Astrocyte of the spinal cord (primary cell): ENCODE measurements at regions not wholly inside any gene's neighbourhood (a gene's known extent, or its start where the extent isn't known, plus 50 kb on each side); places are given as distances from the start of the nearest gene placed in this dataset.

ENCODE experiments used
- DNase-seq: peaks from one replicate; pipeline ENCODE4 v3.0.0; 2011; ENCODE audit warnings: low read depth, low spot score
- H3K4me3 ChIP-seq: 2 replicates; pipeline ENCODE4 v1.5.1; 2011; ENCODE audit warnings: low read depth, mild to moderate bottlenecking, low read length, moderate library complexity
- CTCF ChIP-seq: IDR thresholded peaks from 2 replicates; pipeline ENCODE4 v1.5.1; 2012; ENCODE audit warnings: low read depth, mild to moderate bottlenecking, low read length, inconsistent platforms
- in situ Hi-C: cut with HindIII; loops from 2 replicates; pipeline ENCODE4 v1.10.0; 2017; ENCODE audit warnings: low sequenced_read_pairs

GRCh38 chr11:28701760-28702449 is 593.7 kb downstream of the METTL15 start:
- no peak for TF ChIP-seq CTCF
- in situ Hi-C loops, result no loop called here
- peak; percentile 16 for DNase-seq
- H3K4me3 ChIP-seq, result no peak overlapping the region

- no peak for DNase-seq
- in situ Hi-C loops, result no loop called here
- no peak overlapping the region for H3K4me3 ChIP-seq
- no peak for TF ChIP-seq CTCF
Measured at GRCh38 chr11:28699701-28700100, 591.5 kb downstream of the METTL15 start.

GRCh38 chr11:28697920-28698827 is 590.0 kb downstream of the METTL15 start:
- DNase-seq, result peak; percentile 62
- in situ Hi-C loops, result no loop called here
- peak; percentile 86 for TF ChIP-seq CTCF

GRCh38 chr11:28696591-28696990 is 588.4 kb downstream of the METTL15 start:
- no peak for DNase-seq
- in situ Hi-C loops, result no loop called here
- no peak overlapping the region for H3K4me3 ChIP-seq
- TF ChIP-seq CTCF, result no peak

More at GRCh38 chr11:28697920-28698827, 590.0 kb downstream of the METTL15 start:
- H3K4me3 ChIP-seq, result no peak overlapping the region

- in situ Hi-C loops, result no loop called here
- H3K4me3 ChIP-seq, result no peak overlapping the region
- TF ChIP-seq CTCF, result no peak
- DNase-seq, result no peak
Measured at GRCh38 chr11:28690746-28691145, 582.6 kb downstream of the METTL15 start.

- TF ChIP-seq CTCF, result no peak
- no peak overlapping the region for H3K4me3 ChIP-seq
Measured at GRCh38 chr11:28684011-28684586, 575.9 kb downstream of the METTL15 start.

More at GRCh38 chr11:28684011-28684586, 575.9 kb downstream of the METTL15 start:
- in situ Hi-C loops, result no loop called here
- DNase-seq, result no peak
